NCI-H510A treated with DMSO at 0.1 percent for 48 hours (cell line): ENCODE measurements at regions not wholly inside any gene's neighbourhood (a gene's known extent, or its start where the extent isn't known, plus 50 kb on each side); places are given as distances from the start of the nearest gene placed in this dataset.
"Not testable (repeated sequence)": the region's sequence is repeated elsewhere in the genome, so short reads cannot be mapped to it uniquely, and the experiment has no call there.

Experiments
- DNase-seq: peaks from one replicate; lab custom pipeline; 2025; lab: John Stamatoyannopoulos, UW

DNA sequence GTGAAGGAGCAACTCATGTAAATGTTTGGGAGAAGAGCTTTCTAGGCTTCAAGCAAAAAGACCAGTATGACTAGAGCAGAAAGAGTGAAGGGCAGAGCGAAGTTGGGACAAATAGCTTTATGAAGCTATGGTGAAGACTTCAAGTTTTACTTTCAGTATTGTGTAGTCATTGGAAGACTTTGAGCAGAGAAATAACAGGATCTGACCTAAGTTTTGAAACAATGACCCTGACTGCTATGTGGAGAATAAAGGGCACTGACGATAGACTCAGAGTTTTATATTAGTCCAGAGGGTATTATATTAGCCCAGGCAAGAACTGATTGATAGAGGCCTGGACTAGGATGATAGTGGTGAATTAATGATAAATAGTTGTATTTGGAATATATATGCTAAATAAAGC, 187.3 kb downstream of the KTN1 start:
- no peak for DNase-seq

DNA sequence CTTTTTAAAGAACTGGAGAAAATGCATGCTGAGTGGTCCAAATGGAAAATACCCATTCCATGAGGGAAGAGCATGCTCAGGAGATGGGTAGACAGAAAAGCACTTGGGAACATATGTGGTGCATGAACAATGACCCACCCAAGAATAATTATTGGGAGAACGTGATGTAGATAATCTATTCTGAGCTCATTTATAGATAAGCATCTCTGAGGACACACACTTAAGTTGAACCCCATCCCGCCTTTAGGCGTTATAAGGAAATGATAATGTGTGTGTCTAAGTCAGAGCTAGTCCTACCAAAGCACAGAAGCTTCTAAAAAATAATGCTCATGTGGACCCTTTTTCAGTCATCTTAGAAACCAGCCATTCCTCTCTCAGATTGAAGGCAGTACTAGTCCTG, 189.9 kb downstream of the KTN1 start:
- DNase-seq, result no peak

DNA sequence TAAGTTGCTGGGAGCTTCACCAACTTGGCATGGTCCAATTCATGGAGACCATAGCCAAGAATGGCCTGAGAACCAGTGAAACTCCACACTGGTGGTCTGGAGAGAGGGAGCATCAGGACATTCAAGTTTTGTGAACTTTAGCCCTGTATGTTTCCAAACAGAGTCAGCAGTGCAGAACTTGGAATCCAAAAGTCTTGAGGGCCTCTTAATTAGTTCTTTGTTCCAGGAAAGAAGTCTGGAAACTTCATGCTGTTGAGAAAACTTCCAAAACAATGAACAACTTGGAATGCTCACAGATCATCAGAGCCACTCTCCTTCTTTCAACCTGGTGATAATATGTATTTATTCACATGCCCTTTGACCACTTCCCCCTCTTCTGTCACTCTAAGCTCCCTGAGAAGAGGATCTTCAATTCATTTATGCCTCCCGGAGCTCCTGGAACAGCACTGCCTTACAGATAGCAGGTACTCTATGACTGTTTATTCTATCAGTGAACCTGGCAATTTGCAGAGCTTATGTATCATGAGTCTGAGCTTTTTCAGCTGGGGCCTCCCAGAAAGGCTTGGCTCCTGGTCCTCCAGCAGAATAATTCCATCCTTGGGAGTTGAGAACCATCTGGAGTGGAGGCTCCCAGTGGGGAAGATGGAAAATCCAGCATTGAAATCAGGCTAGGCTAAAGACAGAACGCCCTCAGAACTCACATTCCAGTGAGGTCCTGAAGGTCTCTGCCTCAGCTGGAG, 191.4 kb downstream of the KTN1 start:
- DNase-seq, result no peak

DNA sequence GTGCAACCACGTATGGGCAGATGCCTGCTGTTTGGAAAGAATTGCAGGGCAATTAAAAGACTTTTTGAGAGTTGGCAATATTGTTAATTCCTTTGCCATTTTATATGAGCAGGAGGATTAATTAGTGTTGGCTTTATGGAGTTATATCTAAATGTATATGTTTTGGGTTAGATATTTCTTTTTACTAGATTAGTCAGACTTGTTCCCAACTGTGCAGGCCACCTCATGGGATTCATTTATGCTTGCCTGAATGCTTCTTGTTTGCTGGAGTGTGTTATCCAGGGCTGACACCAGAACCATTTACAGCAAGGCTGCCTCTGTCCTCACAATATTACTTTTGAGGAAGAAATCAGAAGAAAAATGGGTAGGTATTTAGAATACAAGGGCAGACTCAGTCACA, 192.5 kb downstream of the KTN1 start:
- DNase-seq, result no peak

- DNase-seq, result no peak
These were observed 193.3 kb downstream of the KTN1 start for GRCh38 chr14:55773312-55773711.

- DNase-seq, result no peak
These were observed 194.1 kb downstream of the KTN1 start for GRCh38 chr14:55773984-55774545.

- no peak for DNase-seq
These were observed 197.9 kb downstream of the KTN1 start for GRCh38 chr14:55777877-55778276.

DNA sequence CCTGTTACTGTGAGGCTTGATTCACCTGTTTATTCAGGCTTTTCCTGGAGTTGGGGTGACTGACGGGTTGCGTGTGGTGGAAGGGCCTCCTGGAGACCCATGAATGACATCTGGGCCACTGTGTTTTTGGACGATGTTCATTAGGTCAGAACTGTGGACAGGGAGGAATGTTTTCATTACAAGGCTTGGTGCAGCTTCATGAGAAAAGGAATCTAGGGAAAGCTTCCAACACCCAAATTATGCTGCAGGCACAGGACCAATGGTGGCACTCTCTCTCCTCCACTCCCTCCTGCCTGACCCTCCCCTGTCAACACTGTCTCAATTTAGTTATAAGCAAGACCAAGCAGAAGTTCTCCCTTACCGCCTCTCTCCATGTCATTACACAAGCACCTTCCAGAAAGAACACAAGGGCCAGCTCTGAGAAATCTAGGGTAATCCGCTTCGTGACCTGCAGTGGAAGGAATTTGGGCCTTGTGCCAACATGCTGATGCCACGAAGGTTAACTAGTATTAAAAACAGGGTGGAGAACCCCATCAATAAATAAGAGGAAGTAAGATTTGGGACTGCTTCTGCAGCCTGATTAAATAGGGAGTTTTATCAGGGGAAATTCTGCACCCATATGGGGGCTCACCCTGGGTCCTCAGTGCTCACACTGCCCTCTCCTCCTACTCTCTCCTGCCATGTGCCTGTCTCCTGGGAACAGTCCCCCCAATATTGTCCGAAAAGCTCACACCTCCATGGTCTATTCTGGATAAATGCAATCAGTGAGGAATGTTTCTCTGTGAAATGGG, 200.3 kb downstream of the KTN1 start:
- DNase-seq, result no peak

- no peak for DNase-seq
These were observed 201.0 kb downstream of the KTN1 start for GRCh38 chr14:55781046-55781445.

DNA sequence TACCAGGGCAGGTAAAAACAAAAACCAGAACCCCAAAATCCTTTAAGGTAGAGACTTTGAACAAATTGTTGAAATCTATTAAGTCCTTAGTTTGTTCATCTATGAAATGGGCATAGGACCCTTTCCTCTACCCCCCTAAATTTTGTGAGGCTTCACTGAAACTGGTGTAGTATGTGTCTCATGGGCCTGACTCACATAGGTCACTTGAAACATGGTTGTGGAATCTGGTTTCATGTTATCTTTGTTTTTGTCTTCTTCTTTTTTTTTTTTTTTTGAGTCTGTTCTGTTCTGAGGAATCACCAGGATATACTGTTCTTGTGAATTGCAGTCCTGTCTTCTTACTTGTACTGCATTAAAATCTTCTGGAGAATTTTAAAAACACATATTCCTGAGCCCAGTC, 202.2 kb downstream of the KTN1 start:
- no peak for DNase-seq

- no peak for DNase-seq
These were observed 209.4 kb downstream of the KTN1 start for GRCh38 chr14:55789406-55789805.

- no peak for DNase-seq
These were observed 214.9 kb downstream of the KTN1 start for GRCh38 chr14:55794655-55795595.

GRCh38 chr14:55796513-55796912, 216.5 kb downstream of the KTN1 start:
- not testable (repeated sequence) for DNase-seq

DNA sequence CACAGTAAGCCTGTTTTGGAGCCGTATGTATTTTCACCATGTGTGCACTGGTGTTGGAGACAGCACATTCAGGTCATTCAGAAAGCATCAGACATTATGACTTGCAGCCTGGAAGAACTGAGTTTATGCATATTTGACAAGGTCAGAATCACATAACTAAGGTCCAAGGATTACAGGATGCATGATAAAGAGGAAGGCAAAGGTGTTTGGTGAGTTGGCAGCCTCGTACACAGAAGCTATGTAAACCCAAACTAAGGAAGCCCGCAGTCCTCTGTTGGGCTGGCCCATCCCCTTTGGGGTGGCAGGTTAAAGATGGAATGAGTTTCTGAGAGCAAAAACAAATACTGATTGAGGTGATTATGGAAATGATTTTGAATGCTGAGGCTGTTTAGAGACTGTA, 218.4 kb downstream of the KTN1 start:
- no peak for DNase-seq

GRCh38 chr14:55799508-55800095, 219.6 kb downstream of the KTN1 start:
- DNase-seq, result no peak

DNA sequence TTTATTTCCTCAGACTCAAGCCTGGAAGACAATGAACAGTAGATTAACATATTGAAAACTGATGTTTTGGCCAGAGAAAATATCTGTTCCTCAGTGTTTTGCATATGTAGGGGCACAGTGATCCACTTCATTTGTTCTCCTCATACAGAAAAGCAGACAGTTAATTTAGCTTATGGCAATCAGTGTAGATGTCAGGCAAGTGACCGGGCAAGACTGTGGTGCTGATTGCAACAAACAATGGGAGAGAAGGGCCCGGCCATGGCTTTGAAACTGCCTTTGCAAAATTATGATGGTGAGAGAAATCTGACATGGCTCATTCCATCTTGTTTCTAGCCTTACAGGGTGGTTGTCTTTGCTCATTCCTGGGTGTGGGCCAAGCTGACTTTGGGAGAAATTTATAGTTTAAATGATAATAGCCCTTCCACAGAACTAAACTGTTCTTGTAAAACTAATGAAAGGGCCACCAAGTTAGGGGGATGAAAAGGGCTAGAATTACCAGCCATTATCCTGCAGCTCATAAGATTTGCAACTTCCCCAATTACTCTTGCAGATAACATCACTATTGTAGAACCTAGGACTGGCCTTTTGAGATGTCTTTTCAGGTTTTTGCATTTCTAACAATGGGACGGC, 220.3 kb downstream of the KTN1 start:
- no peak for DNase-seq

GRCh38 chr14:55801121-55801520, 221.1 kb downstream of the KTN1 start:
- DNase-seq, result no peak

GRCh38 chr14:55802986-55803872, 223.2 kb downstream of the KTN1 start:
- DNase-seq, result no peak

- DNase-seq, result no peak
These were observed 224.0 kb downstream of the KTN1 start for GRCh38 chr14:55803873-55804553.

DNA sequence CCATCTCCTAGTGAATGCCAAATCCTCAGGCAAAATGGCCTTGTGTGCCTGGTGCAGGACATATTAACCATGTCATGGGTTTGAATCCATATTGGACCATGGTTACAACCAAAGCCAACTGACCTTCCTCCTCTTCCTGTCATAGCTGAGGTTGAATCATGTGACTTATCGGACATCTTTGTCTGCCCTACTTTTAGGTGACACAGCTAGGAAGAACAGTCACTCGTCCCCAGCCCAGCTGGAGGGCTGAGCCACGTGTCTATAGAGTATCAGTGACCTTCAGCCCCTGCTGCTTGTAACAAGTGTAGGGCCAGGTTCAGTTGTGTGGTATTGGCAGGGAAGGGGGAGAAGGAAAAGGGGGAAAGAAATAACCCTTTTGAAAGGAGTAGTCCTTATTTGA, 225.2 kb downstream of the KTN1 start:
- DNase-seq, result no peak
